SK-N-SH treated with all-trans-retinoic acid at 6 μM for 48 hours (cell line): ENCODE measurements at regions not wholly inside any gene's neighbourhood (a gene's known extent, or its start where the extent isn't known, plus 50 kb on each side); places are given as distances from the start of the nearest gene placed in this dataset.

Experiments
- ATAC-seq: fragments of 200-7000 bp; cut with Tn5 transposase; 3 replicates; pipeline ENCODE4 v1.9.1; 2020; ENCODE audit warnings: mild to moderate bottlenecking, moderate library complexity
- ARNTL ChIP-seq: fragments of 450-650 bp; formaldehyde crosslinking; IDR thresholded peaks from 2 replicates; pipeline ENCODE4 v1.5.0; 2020; ENCODE audit warnings: low read depth, mild to moderate bottlenecking, moderate library complexity, borderline replicate concordance
- BACH2 ChIP-seq: fragments of 250-450 bp; sonication (Bioruptor Pico); IDR thresholded peaks from 2 replicates; pipeline ENCODE4 v1.9.0; 2021; ENCODE audit warnings: mild to moderate bottlenecking, borderline replicate concordance
- CSDC2 ChIP-seq: fragments of 250-450 bp; sonication (Bioruptor Pico); IDR thresholded peaks from 2 replicates; pipeline ENCODE4 v1.5.0; 2020; ENCODE audit warnings: mild to moderate bottlenecking, moderate library complexity
- ESRRG ChIP-seq: fragments of 250-450 bp; sonication (Bioruptor Pico); IDR thresholded peaks from 2 replicates; pipeline ENCODE4 v1.6.1; 2021; ENCODE audit warnings: mild to moderate bottlenecking
- GLIS3 ChIP-seq: fragments of 250-450 bp; sonication (Bioruptor Pico); IDR thresholded peaks from 2 replicates; pipeline ENCODE4 v1.5.0; 2020; ENCODE audit warnings: mild to moderate bottlenecking, moderate library complexity
- ISL1 ChIP-seq: fragments of 250-450 bp; sonication (Bioruptor Pico); IDR thresholded peaks from 2 replicates; pipeline ENCODE4 v2.1.2; 2022; ENCODE audit warnings: mild to moderate bottlenecking, moderate library complexity
- OSR1 ChIP-seq: fragments of 250-450 bp; sonication (Bioruptor Pico); IDR thresholded peaks from 2 replicates; pipeline ENCODE4 v1.8.0; 2022; ENCODE audit warnings: moderate library complexity, mild to moderate bottlenecking, inconsistent platforms
- PPARA ChIP-seq: fragments of 250-450 bp; sonication (Bioruptor Pico); IDR thresholded peaks from 2 replicates; pipeline ENCODE4 v1.5.0; 2020; ENCODE audit warnings: mild to moderate bottlenecking, borderline replicate concordance
- RARB ChIP-seq: fragments of 250-450 bp; sonication (Bioruptor Pico); IDR thresholded peaks from 2 replicates; pipeline ENCODE4 v1.8.0; 2021; ENCODE audit warnings: mild to moderate bottlenecking, moderate library complexity
- TCF4 ChIP-seq: fragments of 250-450 bp; sonication (Bioruptor Pico); IDR thresholded peaks from 2 replicates; pipeline ENCODE4 v1.8.0; 2021; ENCODE audit warnings: mild to moderate bottlenecking, moderate library complexity, borderline replicate concordance
- ZC3H10 ChIP-seq: fragments of 250-450 bp; sonication (Bioruptor Pico); IDR thresholded peaks from 2 replicates; pipeline ENCODE4 v1.5.1; 2021; ENCODE audit warnings: mild to moderate bottlenecking, moderate library complexity
- ZFP3 ChIP-seq: fragments of 250-450 bp; sonication (Bioruptor Pico); IDR thresholded peaks from 2 replicates; pipeline ENCODE4 v1.5.0; 2020; ENCODE audit warnings: mild to moderate bottlenecking, moderate library complexity
- ZFP30 ChIP-seq: fragments of 450-650 bp; formaldehyde crosslinking; IDR thresholded peaks from 2 replicates; pipeline ENCODE4 v1.5.0; 2022; ENCODE audit warnings: mild to moderate bottlenecking, moderate library complexity
- ZNF565 ChIP-seq: fragments of 450-650 bp; formaldehyde crosslinking; conservative IDR thresholded peaks from 2 replicates; pipeline ENCODE4 v1.5.0; 2020; ENCODE audit warnings: low read depth, mild to moderate bottlenecking, moderate library complexity
- ZNF70 ChIP-seq: fragments of 450-650 bp; formaldehyde crosslinking; IDR thresholded peaks from 2 replicates; pipeline ENCODE4 v1.5.0; 2020; ENCODE audit warnings: mild to moderate bottlenecking, moderate library complexity
- ZNF8 ChIP-seq: fragments of 450-650 bp; formaldehyde crosslinking; IDR thresholded peaks from 2 replicates; pipeline ENCODE4 v1.5.0; 2020; ENCODE audit warnings: mild to moderate bottlenecking, moderate library complexity
- TF ChIP-seq, protein P1 (sequence below): fragments of 250-450 bp; sonication (Bioruptor Pico); IDR thresholded peaks from 2 replicates; pipeline ENCODE4 v1.8.0; 2021; ENCODE audit warnings: low read depth, mild to moderate bottlenecking, moderate library complexity, borderline replicate concordance
- TF ChIP-seq, protein P2 (sequence below): fragments of 250-450 bp; sonication (Bioruptor Pico); IDR thresholded peaks from 2 replicates; pipeline ENCODE4 v1.5.1; 2020; ENCODE audit warnings: low read depth, mild to moderate bottlenecking, moderate library complexity
- TF ChIP-seq, protein P3 (sequence below): fragments of 250-450 bp; sonication (Bioruptor Pico); IDR thresholded peaks from 2 replicates; pipeline ENCODE4 v1.8.0; 2020; ENCODE audit warnings: mild to moderate bottlenecking, moderate library complexity, borderline replicate concordance
- TF ChIP-seq, protein P4 (sequence below): fragments of 250-450 bp; sonication (Bioruptor Pico); IDR thresholded peaks from 2 replicates; pipeline ENCODE4 v1.5.1; 2021; ENCODE audit warnings: mild to moderate bottlenecking, moderate library complexity

DNA sequence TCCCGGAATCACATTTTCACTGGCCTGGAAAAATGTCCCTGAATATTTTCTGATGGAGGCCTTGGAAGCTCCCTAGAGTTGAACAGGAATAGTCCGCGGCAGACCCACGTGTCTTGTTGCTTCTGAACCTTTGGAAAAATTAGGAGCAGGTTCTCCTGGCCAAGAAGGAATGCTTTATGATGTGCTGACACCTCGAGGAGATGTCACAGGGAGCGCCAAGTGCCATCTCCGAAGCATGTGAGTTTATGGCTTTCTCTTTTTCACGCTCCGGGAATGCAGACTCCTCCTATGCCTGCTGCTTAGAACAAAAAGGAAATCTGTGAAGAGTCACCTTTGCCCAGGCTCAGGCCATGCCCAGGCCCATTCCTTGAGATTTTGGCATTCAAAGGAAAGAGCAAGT, 84.6 kb downstream of the BOD1 start:
- no peak for TF ChIP-seq ZNF8 (CRISPR knock-in tag)
- no peak for TF ChIP-seq ZNF565 (CRISPR knock-in tag)
- no peak for ATAC-seq

DNA sequence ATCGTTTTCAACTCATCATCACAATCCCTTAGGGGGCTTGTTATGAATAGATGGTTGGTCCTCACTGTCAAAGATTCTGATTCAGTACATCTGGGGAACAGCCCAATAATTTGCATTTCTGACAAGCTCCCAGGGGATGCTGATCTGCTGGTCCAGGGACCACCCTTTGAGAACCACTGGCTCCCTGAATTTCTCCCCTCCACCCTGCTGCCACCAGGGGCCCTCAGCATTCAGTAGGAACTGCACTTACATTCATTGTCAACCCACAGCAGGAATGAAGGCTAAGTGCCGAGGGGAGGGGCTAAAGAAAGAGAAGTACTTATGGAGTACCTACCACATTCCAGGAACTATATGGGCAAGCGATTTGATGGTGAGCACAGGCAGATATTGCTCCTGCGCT, 85.9 kb downstream of the BOD1 start:
- TF ChIP-seq CSDC2 (no peak), ZFP3 (CRISPR knock-in tag) (no peak), ZNF8 (CRISPR knock-in tag) (no peak), BACH2 (CRISPR knock-in tag) (no peak), ARNTL (CRISPR knock-in tag) (no peak), ESRRG (CRISPR knock-in tag) (no peak), TCF4 (no peak), RARB (CRISPR knock-in tag) (no peak), ZC3H10 (CRISPR knock-in tag) (no peak), GLIS3 (CRISPR knock-in tag) (no peak)
- TF ChIP-seq, protein P1, sequence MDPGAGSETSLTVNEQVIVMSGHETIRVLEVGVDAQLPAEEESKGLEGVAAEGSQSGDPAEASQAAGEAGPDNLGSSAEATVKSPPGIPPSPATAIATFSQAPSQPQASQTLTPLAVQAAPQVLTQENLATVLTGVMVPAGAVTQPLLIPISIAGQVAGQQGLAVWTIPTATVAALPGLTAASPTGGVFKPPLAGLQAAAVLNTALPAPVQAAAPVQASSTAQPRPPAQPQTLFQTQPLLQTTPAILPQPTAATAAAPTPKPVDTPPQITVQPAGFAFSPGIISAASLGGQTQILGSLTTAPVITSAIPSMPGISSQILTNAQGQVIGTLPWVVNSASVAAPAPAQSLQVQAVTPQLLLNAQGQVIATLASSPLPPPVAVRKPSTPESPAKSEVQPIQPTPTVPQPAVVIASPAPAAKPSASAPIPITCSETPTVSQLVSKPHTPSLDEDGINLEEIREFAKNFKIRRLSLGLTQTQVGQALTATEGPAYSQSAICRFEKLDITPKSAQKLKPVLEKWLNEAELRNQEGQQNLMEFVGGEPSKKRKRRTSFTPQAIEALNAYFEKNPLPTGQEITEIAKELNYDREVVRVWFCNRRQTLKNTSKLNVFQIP (CRISPR knock-in tag): no peak
- TF ChIP-seq, protein P2, sequence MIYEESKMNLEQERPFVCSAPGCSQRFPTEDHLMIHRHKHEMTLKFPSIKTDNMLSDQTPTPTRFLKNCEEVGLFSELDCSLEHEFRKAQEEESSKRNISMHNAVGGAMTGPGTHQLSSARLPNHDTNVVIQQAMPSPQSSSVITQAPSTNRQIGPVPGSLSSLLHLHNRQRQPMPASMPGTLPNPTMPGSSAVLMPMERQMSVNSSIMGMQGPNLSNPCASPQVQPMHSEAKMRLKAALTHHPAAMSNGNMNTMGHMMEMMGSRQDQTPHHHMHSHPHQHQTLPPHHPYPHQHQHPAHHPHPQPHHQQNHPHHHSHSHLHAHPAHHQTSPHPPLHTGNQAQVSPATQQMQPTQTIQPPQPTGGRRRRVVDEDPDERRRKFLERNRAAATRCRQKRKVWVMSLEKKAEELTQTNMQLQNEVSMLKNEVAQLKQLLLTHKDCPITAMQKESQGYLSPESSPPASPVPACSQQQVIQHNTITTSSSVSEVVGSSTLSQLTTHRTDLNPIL: no peak
- TF ChIP-seq, all 23 proteins: peak for 0
- ATAC-seq: no peak

DNA sequence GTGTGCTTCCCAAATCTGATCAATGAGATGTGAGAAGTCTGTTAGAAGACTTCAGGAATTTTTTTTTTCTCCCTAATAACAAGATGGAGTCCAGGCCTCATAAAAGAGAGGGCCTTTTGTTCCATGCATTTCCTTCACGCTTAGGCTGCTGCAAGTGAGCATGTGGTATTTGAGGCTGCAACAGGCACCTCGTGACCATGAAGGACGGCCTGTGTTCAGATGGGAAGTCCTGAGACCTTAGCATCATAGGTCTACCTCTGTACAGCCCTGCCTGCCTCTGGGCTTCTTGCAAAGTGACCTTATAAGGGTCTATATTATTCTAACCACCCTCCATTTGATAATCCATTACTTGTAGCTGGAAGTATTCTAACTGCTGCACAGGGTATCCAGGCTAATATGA, 86.6 kb downstream of the BOD1 start:
- TF ChIP-seq ZFP30 (CRISPR knock-in tag): no peak
- TF ChIP-seq PPARA: no peak
- TF ChIP-seq GLIS3 (CRISPR knock-in tag): no peak
- TF ChIP-seq, protein P2: no peak
- TF ChIP-seq, protein P3, sequence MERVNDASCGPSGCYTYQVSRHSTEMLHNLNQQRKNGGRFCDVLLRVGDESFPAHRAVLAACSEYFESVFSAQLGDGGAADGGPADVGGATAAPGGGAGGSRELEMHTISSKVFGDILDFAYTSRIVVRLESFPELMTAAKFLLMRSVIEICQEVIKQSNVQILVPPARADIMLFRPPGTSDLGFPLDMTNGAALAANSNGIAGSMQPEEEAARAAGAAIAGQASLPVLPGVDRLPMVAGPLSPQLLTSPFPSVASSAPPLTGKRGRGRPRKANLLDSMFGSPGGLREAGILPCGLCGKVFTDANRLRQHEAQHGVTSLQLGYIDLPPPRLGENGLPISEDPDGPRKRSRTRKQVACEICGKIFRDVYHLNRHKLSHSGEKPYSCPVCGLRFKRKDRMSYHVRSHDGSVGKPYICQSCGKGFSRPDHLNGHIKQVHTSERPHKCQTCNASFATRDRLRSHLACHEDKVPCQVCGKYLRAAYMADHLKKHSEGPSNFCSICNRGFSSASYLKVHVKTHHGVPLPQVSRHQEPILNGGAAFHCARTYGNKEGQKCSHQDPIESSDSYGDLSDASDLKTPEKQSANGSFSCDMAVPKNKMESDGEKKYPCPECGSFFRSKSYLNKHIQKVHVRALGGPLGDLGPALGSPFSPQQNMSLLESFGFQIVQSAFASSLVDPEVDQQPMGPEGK: no peak
- no peak for TF ChIP-seq RARB (CRISPR knock-in tag)
- no peak for TF ChIP-seq CSDC2
- no peak for TF ChIP-seq ZNF8 (CRISPR knock-in tag)
- TF ChIP-seq, protein P4, sequence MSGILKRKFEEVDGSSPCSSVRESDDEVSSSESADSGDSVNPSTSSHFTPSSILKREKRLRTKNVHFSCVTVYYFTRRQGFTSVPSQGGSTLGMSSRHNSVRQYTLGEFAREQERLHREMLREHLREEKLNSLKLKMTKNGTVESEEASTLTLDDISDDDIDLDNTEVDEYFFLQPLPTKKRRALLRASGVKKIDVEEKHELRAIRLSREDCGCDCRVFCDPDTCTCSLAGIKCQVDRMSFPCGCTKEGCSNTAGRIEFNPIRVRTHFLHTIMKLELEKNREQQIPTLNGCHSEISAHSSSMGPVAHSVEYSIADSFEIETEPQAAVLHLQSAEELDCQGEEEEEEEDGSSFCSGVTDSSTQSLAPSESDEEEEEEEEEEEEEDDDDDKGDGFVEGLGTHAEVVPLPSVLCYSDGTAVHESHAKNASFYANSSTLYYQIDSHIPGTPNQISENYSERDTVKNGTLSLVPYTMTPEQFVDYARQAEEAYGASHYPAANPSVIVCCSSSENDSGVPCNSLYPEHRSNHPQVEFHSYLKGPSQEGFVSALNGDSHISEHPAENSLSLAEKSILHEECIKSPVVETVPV (CRISPR knock-in tag): no peak
- TF ChIP-seq ZFP3 (CRISPR knock-in tag): no peak
- no peak for TF ChIP-seq ISL1 (CRISPR knock-in tag)
- TF ChIP-seq, protein P1 (CRISPR knock-in tag): no peak
- TF ChIP-seq TCF4: no peak
- no peak for ATAC-seq

DNA sequence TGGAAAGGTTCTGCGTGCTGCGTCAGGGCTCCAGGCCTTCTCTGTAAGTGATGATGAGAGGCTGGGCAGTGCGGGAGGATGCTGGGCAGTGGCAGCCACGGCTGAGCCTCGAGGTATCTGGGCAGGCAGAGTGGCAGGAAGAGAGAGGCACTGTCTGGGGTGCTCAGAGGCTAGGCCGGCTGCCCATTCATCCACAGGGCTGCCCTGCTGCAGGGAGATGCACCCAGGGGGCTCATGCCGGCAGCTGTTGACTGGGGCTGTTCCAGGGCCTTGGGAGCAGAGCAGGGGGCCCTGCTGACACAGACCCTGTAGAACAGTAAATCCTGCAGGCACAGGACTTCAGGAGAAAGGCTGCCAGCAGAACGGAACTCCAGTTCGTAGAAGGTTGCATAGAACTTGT, 88.8 kb downstream of the BOD1 start:
- no peak for ATAC-seq
- TF ChIP-seq ZNF70 (CRISPR knock-in tag) (no peak), OSR1 (CRISPR knock-in tag) (no peak)
- TF ChIP-seq, protein P3: no peak
